Hippocampal formation (tissue), 2 donors: ENCODE measurements at regions not wholly inside any gene's neighbourhood (a gene's known extent, or its start where the extent isn't known, plus 50 kb on each side); places are given as distances from the start of the nearest gene placed in this dataset.

Experiments
- DNase-seq, 2 donors: peaks; one replicate each; lab custom pipeline; 2025; lab: John Stamatoyannopoulos, UW

DNA sequence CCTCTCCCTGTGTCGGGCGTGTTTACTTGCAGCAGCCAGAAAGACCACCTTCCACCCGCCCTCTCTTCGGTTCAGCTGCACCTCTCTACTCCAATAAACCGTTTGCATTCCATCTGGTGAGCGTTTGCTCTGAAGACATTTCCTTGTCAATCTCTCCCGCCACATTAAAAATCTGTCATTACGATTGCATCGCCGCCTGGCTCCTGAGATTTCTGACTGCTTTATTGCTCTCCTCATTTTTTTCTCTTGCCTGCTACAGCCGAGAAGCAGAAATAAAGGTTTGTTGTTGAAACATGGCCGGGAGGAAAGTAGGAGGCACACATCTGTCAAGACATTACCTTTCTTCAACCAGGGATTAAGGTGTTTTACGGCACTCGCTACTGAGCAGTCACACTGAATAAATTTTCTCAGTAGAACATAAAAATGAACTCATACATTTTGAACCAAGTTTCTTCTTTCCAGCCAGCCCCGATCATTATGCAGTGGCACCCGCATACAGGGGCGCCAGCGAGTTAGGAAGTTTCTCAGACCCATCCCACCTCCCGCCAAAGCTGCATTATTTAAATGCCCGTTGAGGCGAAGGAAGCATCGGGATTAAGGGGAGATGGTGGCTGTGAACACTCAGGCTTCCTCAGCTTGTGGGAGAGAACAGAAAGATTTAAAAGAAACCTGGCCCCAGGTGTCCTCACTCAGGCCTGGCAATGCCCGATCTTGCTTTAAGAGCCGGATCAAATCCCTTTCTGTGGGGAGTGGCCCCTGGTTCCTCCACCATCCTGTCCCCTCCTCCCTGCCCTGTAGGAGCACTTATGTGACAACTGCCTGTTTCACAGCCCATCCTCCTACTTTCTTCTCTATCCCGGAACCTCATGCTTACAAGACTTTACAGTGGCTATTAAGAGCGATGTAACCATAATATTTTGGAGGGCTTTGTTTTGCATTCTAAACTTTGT is 1108.9 kb downstream of the BCL11B start:
- peak in 1 of 2 donors; percentile 1 for DNase-seq

DNA sequence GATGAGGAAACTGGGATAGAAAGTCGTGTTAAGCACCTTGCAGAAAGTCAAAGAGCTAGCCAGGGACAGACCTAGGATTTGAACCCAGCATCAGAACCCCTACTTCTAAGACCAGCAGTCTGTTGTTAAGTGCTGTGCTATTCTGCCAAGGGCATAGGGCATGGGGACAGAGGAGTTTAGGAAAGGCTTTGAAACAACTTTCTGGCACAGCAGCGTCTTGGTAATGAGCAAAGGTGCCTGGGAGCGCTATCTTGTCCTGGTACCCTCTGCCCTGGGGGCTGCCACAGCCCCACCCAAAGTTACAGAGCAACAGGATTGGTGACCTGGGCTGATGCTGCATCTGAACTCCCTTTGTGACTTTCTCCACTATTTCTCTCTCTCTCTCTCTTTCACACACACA is 1108.1 kb downstream of the BCL11B start:
- DNase-seq, result no peak

DNA sequence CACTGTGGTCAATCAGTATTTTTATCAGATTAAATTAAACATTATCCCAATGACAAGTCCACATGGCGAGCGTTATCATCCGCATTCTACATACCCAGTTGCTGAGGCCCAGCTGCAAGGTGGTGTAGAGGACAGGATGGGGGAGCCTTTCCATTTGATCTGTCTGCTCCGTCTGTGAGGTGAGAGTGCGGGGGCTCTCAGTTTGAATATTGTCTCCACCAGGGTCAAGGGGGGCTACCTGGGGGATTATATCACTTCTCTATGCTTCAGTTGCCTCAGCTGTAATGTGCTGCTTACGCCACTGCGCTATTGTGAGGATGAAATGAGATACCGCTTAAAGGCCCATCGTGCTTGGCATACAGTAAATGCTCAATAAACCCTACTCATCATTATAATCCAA is 1106.0 kb downstream of the BCL11B start:
- no peak for DNase-seq

DNA sequence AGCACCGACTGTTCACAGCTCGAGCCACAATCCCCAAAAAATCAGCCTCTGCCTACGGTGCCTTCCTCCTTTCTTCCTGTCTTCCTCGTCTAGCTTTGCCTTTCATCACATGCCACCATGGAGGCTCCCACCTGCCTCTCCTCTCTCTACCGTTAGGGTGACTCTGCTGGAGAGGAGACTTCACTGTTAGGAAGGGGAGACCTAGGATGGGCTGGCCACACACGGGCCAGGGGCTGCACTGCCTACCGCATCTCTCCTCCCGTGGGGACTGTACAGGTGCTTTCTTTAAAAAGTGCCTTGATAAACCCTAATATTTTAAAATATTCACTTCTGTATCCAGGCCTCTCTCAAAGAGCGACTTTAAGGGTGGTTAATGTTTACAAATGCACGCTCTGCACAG is 1104.7 kb downstream of the BCL11B start:
- DNase-seq, result no peak

DNA sequence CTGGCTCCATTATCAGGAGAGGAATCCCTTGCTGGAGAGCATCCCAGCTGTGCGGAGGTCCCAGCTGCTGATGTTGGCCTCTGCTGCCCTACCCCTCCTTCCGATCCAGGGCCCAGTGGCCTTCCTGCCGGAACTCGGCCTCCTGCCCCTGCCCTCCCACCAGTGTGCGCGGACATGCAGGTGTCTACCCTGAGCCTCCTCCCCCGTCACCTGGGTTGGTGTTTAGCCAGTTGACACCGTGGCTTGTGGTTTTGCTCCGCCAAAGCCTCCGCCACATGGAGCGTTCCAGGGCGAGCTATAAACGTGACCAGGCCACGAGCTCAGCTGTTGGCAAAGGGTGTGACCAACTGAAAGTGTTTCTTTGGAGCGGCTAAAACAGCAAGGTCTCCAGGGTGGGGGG is 1104.3 kb downstream of the BCL11B start:
- no peak for DNase-seq

DNA sequence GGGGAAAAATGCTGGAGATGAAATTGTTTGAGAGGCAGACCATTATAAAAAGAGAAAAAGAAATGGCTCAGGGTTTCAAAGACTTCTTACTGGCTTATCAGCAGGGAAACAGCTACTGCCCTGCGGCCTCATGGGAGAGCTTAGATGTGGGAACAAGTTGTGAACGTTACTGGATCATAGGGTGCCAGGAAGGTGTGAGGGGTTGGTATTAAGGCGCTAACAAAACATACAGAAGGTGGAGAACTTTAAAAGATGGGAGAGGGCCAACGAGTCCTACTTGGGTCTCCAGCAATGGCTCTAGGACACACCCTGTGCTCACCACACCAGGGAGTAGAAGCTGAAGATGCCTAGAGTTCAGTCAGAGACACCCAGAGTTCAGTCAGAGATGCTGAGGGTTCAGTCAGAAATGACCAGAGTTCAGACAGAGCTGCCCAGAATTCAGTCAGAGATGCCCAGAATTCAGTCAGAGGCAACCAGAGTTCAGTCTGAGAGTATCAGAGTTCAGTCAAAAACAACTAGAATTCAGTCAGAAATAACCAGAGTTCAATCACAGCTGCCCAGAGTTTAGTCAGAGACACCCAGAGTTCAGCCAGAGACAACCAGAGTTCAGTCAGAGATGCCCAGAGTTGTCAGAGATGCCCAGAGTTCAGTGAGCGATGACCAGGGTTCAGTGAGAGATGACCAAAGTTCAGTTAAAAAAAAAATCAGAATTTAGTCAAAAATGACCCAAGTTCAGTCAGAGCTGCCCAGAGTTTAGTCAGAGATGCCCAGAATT is 1103.6 kb downstream of the BCL11B start:
- DNase-seq, result no peak

DNA sequence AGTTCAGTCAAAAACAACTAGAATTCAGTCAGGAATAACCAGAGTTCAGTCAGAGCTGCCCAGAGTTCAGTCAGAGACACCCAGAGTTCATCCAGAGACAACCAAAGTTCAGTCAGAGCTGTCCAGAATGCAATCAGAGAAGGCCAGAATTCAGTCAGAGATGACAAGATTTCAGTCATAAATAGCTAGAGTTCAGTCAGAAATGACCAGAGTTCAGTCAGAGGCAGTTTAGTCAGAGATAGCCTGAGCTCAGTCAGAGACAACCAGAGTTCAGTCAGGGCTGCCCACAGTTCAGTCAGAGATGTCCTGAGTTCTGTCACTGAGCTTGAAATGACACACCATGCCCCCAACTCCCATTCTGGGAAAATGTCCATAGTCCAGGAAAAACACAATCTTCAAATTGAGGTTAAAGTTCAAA is 1102.8 kb downstream of the BCL11B start:
- no peak for DNase-seq

DNA sequence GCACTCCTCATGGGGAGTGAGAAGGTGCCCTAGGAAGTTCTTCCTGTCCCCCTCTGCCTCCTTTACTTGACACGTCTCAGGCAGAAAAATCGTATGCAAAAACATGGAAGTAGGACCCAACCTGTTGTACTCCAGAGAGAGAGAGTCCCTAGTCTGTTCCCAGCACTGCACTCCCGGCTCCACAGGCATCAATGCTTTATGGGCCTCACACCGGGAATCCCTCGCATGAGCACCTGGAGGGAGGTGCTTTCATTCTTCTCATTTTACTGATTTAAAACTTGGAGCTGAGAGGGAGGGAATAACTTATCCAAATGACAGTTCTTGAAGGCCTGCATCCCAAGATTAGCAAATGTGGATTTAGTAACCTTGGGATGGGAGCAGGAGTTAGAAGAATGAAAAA is 1101.4 kb downstream of the BCL11B start:
- no peak for DNase-seq

DNA sequence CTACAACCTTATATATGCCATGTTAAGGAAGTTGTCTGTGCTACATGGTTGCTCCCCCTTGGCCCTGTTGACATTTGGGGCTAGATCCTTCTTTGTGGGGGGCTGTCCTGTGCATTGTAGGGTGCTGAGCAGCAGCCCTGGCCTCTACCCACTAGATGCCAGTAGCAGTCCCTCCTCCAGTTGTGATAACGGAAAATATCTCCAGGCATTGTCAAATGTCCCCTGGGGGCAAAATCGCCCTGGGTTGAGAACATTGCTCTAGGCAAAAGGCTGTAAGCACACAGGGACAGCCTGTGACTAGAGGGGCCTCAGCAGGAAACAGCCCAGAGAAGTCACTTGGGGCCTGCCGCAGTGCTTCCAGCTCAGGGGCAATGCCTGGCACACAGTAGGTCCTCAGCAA is 1100.3 kb downstream of the BCL11B start:
- no peak for DNase-seq

DNA sequence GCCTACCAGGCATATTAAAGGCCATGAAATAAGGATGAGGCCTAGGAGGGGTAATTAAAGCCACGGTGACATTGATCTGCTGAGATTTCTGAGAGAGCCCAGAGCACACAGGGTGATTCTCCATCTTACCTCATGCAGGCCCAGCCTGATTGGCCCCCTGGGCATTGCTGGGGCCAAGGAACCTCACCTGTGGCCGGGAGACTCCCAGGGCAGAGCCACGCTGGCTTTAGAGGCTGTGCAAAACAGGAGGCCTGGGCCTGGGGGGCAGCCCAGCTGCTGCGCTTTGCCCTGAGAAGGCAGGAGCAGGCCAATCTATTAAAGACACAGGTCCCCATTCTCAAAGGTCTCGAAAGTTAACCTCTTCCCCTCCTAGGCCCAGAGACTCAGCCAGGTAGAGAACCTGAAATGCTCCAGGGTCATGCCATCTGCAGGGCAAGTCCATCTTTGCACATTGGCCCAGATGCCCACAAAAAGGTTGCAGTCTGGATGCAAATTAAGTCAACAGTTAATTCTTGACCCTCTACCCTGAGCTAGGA is 1099.7 kb downstream of the BCL11B start:
- no peak for DNase-seq

DNA sequence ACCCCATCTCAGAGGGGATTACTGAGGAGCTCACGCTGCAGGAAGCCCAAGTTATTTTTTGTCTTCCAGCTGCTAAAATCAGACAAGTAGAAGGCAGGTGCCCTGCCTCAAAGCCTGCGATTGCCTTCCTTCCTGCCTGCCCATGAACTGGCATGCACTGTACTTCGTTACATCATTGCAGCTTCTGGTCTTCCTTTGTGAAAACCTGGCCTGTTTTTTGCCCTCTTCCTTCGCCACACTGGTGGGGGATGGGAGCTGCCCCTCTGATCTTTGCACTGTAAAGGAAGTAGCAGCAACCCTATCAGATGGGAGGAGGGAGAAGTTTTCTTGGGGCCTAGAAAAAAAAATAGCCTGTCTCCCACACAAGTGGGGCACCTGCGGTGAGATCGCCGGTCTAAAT is 1098.7 kb downstream of the BCL11B start:
- DNase-seq, result no peak

DNA sequence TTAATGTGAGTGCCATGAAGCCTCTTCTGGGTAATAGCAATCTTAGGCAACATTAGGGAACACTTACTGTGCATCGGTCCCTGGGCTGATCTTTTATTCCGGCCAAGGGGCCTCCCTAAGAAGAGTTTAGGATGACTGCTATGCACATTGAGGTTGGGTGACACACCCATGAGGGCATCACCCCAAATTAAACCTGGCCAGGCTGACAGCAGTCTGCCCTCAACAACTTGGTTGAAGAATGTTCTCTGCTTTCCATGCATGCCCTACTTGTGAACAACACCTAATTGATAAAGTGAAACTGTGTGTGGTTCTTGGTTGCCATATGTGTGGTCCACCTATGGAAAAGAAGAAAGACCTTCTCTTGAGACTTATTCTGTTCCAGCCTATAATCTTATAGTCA is 1098.0 kb downstream of the BCL11B start:
- no peak for DNase-seq

DNA sequence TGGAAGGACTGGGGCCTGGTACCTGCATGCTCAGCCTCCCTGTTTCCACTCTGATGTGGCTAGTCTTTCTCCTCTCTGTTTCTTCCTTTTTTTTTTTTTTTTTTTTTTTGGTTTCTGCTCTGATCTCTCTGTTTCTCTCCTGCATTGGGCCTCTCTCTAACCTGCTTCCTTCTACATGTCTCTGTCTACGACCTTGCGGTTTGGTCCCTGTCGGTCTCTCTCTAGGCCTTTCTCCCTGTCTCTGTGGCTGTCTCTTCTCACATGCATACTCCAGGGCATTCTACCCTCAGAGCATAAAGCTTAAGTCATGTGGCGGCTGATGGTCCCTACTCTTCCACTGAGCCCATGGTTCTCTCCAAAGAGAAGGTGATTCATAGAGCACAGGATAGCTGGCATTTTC is 1096.6 kb downstream of the BCL11B start:
- DNase-seq, result no peak

DNA sequence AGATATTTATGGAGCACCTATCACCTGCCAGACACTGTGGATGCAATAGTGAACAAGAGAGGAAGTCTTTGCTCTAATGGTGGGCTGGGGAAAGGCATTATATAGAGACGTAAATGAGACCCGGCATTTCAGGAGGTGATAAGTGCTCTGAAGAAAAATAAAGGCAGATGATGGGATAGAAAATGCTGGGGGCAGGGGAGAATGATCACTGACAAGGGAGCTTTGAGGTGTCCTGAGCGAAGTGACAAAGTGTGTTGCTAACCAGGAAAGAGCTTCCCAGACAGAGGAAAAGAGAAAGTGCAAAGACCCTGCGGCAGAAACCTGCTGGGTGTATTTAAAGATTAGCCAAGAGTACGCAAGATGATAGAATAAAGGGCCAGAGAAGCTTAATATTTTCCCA is 1096.1 kb downstream of the BCL11B start:
- DNase-seq, result no peak

DNA sequence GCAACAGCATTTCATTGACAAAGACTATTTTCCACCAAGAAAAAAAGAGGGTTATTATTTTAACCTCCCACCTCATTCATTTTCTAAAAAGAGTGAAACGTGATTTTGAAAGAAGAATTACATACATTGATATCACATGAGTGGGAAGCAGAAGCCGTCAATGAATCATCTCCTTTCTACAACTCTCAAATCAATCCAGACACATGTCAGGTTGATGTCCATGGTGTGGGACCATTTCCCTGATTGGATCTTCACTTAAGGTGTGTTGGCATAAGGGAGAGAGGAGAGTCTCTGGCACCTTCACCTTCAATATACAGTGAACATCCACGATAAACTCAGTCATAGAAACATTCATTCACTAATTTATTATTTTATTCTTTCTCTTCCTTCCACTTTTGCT is 1095.1 kb downstream of the BCL11B start:
- no peak for DNase-seq

DNA sequence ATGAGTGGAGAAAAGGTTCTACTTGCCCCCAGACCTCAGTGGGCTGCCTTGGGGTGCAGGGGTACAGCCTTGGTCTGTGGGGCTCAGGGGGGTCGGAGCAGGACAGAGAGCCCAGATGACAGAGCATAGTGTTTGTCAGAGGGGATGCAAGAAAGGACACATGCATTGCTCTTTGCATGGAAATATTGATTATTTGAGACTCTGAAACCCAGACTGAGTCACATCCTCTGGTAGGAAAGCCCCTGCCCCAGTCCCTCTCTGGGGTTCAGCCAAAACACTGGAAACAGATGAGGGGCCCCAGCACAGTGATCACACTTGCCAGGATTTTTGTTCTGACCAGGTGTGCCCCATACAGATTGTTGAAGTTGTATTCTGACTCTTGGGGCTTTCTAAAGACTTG is 1094.4 kb downstream of the BCL11B start:
- no peak for DNase-seq

DNA sequence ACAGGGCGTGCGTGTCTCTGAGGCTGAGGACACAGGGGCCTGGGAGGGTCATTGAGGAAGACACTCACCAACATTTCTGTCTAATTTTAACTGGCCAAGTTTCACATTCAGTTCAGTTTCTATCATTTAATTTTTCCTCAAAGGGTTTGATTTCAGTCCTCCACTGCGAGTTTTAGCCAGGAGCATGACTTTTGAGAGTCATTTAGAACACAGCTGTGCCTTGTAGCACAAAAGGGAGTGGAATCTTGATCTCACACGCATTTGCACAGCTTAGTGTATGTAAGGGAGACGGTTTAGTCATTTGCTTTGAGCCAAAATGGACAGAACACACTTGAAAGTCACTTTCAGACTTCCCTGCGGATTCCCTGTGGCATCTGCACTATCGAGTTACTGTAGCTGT is 1090.8 kb downstream of the BCL11B start:
- no peak for DNase-seq

DNA sequence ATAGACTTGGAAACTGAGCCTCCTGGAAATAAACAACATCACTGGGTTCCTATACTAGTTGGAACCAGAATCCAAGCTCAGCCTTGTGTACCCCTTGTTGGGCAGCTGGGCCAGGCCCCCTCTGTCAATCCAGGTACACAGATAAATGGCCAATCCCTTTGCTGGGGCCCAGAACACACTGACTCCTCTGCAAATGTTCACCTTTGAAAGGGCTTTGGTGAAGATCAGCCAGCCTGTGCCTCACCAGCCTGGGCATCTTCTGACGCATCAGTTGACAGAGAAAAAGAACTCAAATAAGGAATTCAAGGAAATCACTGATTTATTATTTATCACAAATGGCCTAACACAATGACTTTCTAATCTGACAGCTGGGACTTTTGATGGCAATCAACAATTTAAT is 1090.2 kb downstream of the BCL11B start:
- DNase-seq, result no peak

DNA sequence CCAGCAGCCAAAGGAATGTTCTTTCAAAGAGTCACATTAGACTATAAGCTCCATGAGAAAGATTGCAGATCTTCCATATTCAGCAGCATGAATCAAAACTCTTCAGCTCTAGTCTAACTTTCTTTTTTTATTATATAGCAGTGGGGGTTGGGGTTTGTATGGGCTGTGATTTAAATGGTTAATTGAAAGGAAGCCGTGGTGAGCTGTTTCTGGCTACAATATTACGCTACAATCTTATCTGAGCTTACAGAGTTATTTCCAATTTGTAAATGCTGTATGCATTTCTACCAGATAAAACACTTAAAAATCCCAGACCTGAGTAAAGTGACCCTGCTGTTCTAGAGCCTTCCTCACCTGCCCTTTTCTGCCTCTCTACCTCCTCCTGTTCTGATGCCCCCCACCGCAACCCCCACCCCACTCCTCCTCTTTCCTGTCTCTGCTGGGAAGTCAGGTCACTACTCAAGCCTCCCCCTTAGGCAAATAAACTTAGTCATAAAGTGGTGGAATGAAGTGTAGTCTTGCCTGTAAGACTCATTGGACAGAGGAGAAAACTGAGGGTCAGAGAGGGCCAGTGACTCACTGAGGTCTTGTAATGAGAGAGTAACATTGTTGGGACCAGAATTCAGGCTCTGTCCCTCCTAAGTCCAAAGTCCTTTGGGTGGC is 1089.5 kb downstream of the BCL11B start:
- DNase-seq, result no peak

DNA sequence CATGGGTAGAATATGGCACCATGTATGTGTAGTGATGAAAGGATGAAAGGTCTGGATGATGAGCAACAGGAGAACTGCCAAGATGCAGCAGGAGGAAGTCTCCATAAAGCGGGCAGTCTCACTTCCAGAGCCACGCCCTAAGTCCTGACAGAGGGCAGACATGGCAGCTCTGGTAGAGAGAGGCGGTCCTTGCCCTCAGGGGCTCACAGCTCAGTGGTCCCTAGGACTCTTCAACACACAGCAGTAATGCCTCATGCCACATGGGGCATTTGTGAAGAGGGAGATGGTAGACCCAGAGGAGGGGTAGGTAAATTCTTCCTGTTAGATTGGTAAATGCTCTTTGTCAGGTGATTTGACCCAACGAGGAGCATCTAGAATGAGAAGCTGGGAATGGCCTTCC is 1088.4 kb downstream of the BCL11B start:
- no peak for DNase-seq

DNA sequence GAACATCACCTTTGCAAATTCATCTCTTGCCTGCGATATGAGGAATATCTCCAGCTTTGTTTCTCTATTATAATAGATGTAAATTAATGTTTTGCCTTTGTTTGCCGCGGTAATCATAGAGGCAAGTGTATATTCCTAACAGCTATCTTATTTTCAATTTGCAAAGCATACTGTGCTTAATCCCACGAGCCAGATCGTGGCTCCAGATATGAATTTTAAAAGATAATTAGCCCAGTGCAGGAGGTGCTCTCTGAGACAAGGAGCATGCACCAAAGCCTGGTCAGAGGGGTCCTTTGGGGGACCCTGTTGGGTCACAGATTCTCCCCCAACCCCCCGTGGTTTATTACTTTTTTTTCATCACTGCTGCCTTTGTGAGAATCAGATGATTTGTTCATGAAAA is 1087.5 kb downstream of the BCL11B start:
- DNase-seq, result no peak

DNA sequence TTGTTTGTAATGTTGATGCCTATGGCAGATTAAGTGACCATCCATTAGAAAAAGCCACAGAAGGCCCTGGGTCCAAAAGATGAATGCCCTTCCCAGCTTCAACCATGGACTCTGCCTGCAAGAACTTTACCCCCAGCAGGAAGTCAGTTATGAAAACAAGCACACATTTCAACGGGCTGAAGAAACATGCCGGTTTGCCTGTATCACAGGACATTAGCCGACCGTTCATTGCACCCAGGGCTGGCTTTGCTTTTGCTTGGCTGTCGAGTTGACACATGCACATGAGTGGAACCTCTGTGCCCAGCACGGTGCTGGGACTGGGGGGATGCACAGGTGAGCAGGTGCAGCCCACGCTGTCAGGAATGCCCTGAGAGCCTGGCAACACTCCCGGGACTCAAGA is 1087.0 kb downstream of the BCL11B start:
- DNase-seq, result no peak
